Activated T-cell treated with anti-CD3 and anti-CD28 coated beads, Interleukin-2, amount 50 U/mL, for 72 hours (primary cell): ENCODE measurements at regions not wholly inside any gene's neighbourhood (a gene's known extent, or its start where the extent isn't known, plus 50 kb on each side); places are given as distances from the start of the nearest gene placed in this dataset.
"Not testable (repeated sequence)": the region's sequence is repeated elsewhere in the genome, so short reads cannot be mapped to it uniquely, and the experiment has no call there.

Experiments
- ATAC-seq, 2 donors: fragments of 150-1000 bp; cut with Tn5 transposase; replicated peaks in 1 of 2; 2 replicates each; pipeline ENCODE4 v1.10.0; 2021; ENCODE audit warnings: moderate library complexity in 2 of 2, mild to moderate bottlenecking in 1 of 2
- DNase-seq, 2 donors: peaks; one replicate each; pipeline ENCODE4 v3.0.0; 2021 to 2022; ENCODE audit warnings: mixed read lengths in 1 of 2
- H3K27ac Mint-ChIP-seq: one replicate; pipeline ENCODE4 v1.8.0; 2022; ENCODE audit warnings: mild to moderate bottlenecking, moderate library complexity, mixed read lengths
- H3K27me3 Mint-ChIP-seq: one replicate; pipeline ENCODE4 v1.8.0; 2022; ENCODE audit warnings: low read depth, mixed read lengths
- H3K36me3 Mint-ChIP-seq, 2 donors: one replicate each; pipeline ENCODE4 v1.8.0; 2022; ENCODE audit warnings: mixed read lengths in 2 of 2, mild to moderate bottlenecking in 1 of 2; ENCODE audit not compliant: insufficient read depth in 2 of 2
- H3K4me1 Mint-ChIP-seq: one replicate; pipeline ENCODE4 v1.8.0; 2022; ENCODE audit warnings: low read depth, mixed read lengths
- H3K4me3 Mint-ChIP-seq, 2 donors: one replicate each; pipeline ENCODE4 v1.8.0; 2022; ENCODE audit warnings: mild to moderate bottlenecking in 2 of 2, mixed read lengths in 2 of 2, moderate library complexity in 2 of 2
- H3K9me3 Mint-ChIP-seq, 2 donors: one replicate each; pipeline ENCODE4 v1.8.0; 2022; ENCODE audit warnings: mixed read lengths in 2 of 2

DNA sequence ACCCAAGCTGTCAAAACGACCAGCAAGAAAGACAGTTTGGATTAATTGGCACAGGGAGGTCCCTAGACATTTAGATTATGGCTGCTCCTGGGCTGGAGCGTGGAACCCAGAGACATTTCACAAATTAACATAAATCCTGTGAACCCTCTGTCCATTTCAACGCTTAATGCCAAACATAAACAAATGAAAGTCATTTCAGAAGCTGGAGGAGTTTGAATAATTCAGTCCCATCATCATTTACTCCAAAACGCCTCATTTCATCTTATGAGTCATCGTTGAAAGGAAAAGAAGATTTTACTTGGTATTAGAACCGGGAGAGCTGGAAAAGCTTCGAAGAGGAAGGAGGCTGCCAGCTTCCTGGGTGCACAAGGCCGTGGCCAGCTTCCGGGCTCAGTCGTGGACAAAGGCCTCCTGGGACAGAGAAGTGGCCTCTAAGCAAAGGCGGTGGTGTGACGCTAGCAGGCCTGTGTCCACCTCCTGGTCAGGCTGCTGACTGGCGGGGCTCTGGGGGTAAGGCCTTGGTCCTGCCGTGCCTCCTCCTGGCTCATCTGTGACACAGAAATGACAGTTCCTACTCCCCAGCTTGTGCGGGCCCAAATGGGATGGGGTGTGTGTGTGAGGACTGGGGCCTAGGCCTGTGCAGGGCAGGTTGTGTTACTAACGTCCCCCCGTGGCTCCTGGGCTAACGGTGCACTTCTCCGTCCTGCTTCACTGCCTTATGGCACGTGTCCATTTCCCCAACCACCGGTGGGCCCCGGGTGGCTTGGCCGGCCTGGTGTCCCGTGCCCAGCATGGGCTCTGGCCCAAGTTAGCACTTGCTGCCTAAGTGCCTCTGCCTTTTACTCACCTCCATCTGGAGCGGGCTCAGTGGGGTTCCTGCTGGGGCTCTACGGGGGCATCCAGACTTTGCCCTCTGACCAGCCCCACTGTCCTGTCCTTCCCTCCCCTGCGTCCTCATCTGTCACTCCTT is 71.6 kb downstream of the RRM2 start:
- ATAC-seq, result no peak
- Mint-ChIP-seq H3K27me3 (no peaks in the 10 kb centered on the region), H3K4me3 (no peak overlapping the region), H3K4me1 (no peaks in the 10 kb centered on the region), H3K9me3 (peaks cover 4 to 10% of the 10 kb centered on the region in 2 donors), H3K27ac (no peak overlapping the region), H3K36me3 (peaks cover 11% of the 10 kb centered on the region in 2 donors)
- DNase-seq, result no peak

DNA sequence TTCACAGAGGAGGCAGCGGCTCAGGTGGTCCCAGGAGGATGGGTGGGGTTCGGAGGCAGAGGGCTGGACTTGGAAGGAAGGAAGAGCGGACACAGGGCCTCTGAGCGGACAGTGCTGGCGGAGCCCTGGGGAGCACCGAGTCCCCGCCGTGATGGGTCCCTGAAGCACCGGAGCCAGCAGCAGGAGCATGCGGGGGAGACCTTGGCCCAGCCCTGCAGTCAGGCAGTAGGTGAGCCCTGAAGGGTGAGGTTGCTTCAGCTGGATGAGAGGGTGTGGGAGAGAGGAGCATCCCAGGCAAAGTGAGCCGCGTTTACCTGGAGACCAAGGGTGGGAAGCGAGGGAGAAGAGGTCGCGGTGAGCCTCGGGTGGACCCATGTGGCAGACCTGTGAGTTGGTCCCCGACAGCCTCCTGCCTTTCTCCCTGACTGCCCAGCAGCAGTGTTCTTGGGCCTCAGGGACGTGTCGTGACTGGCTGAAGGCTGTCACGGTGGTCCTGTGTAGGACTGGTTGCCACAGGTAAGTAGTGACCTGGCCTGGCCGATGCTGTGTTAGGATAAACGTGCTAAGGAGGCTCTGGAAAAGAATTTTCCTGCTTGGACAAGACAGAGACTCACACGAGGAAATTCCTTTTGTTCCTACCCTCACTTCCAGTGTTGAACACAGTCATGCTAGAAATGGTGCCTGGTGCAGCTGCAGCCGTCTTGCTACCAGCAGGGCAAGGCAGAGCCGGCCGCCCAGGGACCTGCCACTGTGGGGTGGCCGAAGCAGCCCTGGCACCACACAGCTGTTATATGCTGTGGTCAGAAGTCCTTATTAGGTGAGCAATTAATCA is 73.0 kb downstream of the RRM2 start:
- Mint-ChIP-seq H3K4me3 (no peak overlapping the region), H3K27me3 (no peaks in the 10 kb centered on the region), H3K9me3 (peaks cover under 1 to 3% of the 10 kb centered on the region in 2 donors), H3K27ac (no peak overlapping the region), H3K4me1 (no peaks in the 10 kb centered on the region), H3K36me3 (peaks cover 3 to 11% of the 10 kb centered on the region in 2 donors)
- ATAC-seq (no peak), DNase-seq (no peak)

DNA sequence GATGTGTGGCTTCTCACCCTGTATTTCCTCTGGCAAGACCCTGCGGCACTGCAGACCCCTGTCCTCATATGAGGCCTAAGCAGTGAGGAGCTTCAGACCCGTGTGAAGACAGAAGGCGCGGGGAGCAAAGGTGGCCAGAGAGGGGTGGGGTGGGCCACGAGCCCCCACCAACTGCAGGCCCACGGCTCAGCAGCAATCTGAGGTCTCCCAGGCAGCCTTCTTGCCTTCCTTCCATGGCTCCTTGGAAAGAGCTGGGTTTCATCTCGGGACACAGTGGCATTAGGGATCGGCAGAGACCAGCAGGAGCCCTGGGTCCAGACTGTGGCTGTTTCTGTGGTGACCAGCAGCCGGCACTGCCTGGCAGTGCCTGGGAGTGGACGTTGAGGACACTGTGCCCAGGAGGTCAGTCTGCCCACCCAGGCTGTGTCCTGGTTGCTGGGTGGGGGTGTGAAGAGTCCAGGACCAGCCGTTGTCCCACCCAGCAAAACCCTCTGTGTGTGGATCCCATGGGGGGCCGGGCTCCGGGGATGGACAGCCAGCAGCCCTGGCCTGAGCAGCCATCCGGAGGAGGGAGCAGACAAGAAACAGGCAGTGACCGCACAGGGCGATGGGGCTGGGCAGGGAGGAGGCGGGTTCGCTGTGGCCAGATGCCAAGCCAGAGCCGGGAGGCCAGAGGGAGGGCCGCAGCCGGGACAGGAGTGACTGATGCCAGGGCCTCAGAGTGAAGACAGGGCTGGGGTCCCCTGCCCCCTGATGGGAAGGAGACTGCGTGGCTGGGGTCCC is 73.8 kb downstream of the RRM2 start:
- no peak overlapping the region for H3K4me3 Mint-ChIP-seq
- no peaks in the 10 kb centered on the region for H3K4me1 Mint-ChIP-seq
- DNase-seq (no peak), ATAC-seq (no peak)
- no peaks in the 10 kb centered on the region for H3K27me3 Mint-ChIP-seq
- H3K36me3 Mint-ChIP-seq, result peaks cover 0 to 11% of the 10 kb centered on the region in 2 donors
- H3K9me3 Mint-ChIP-seq, result no peaks in the 10 kb centered on the region
- H3K27ac Mint-ChIP-seq, result no peak overlapping the region

GRCh38 chr2:10196948-10197696 is 74.6 kb downstream of the RRM2 start:
- ATAC-seq (no peak), DNase-seq (no peak)
- Mint-ChIP-seq H3K4me3 (no peak overlapping the region), H3K36me3 (peaks cover 0 to 11% of the 10 kb centered on the region in 2 donors), H3K4me1 (no peaks in the 10 kb centered on the region), H3K27ac (no peak overlapping the region), H3K9me3 (no peaks in the 10 kb centered on the region), H3K27me3 (no peaks in the 10 kb centered on the region)

DNA sequence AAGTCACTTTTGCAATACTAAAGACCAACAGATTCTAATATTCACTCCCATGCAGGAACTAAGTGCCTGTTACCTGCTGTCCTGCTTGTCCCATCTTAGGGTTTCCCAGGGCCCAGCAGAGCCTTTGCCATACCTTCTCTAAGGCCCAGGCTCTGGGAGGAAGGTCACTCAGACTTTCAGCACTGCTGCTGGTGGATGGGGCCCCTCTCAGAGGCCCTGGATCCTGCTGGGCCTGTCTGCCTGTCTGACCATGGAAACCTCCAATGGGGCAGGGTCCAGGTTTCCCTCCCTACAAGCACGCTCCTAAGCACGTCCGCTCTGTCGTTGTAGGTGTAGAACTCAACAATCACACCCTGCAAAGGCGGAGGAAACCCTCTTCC is 75.1 kb downstream of the RRM2 start:
- DNase-seq (no peak), ATAC-seq (no peak)
- H3K4me1 Mint-ChIP-seq, result no peaks in the 10 kb centered on the region
- H3K4me3 Mint-ChIP-seq, result no peak overlapping the region
- H3K27me3 Mint-ChIP-seq, result no peaks in the 10 kb centered on the region
- H3K9me3 Mint-ChIP-seq, result no peaks in the 10 kb centered on the region
- peaks cover 0 to 13% of the 10 kb centered on the region in 2 donors for H3K36me3 Mint-ChIP-seq
- no peak overlapping the region for H3K27ac Mint-ChIP-seq

- not testable (repeated sequence) for ATAC-seq, H3K4me1 Mint-ChIP-seq, DNase-seq, H3K4me3 Mint-ChIP-seq, H3K27ac Mint-ChIP-seq, H3K27me3 Mint-ChIP-seq, H3K9me3 Mint-ChIP-seq
- peaks cover 0 to 13% of the 10 kb centered on the region in 2 donors for H3K36me3 Mint-ChIP-seq
Observed at GRCh38 chr2:10198482-10198881, 75.9 kb downstream of the RRM2 start.

- no peak for ATAC-seq
- Mint-ChIP-seq H3K27me3 (no peaks in the 10 kb centered on the region), H3K27ac (no peak overlapping the region), H3K36me3 (peaks cover 1 to 11% of the 10 kb centered on the region in 2 donors), H3K4me1 (no peaks in the 10 kb centered on the region), H3K9me3 (no peaks in the 10 kb centered on the region), H3K4me3 (no peak overlapping the region)
- no peak for DNase-seq
Observed at GRCh38 chr2:10201201-10201600, 78.7 kb downstream of the RRM2 start.

GRCh38 chr2:10202131-10202665 is 79.7 kb downstream of the RRM2 start:
- no peaks in the 10 kb centered on the region for H3K9me3 Mint-ChIP-seq
- H3K27ac Mint-ChIP-seq, result no peak overlapping the region
- DNase-seq, result no peak
- ATAC-seq, result no peak
- H3K4me1 Mint-ChIP-seq, result no peaks in the 10 kb centered on the region
- no peak overlapping the region for H3K4me3 Mint-ChIP-seq
- H3K27me3 Mint-ChIP-seq, result no peaks in the 10 kb centered on the region
- peaks cover 3 to 12% of the 10 kb centered on the region in 2 donors for H3K36me3 Mint-ChIP-seq

GRCh38 chr2:10204326-10205161 is 82.0 kb downstream of the RRM2 start:
- no peaks in the 10 kb centered on the region for H3K27me3 Mint-ChIP-seq
- DNase-seq (no peak), ATAC-seq (no peak)
- H3K27ac Mint-ChIP-seq, result no peak overlapping the region
- peaks cover 3 to 4% of the 10 kb centered on the region in 2 donors for H3K36me3 Mint-ChIP-seq
- no peak overlapping the region for H3K4me3 Mint-ChIP-seq
- H3K9me3 Mint-ChIP-seq, result no peaks in the 10 kb centered on the region
- no peaks in the 10 kb centered on the region for H3K4me1 Mint-ChIP-seq

DNA sequence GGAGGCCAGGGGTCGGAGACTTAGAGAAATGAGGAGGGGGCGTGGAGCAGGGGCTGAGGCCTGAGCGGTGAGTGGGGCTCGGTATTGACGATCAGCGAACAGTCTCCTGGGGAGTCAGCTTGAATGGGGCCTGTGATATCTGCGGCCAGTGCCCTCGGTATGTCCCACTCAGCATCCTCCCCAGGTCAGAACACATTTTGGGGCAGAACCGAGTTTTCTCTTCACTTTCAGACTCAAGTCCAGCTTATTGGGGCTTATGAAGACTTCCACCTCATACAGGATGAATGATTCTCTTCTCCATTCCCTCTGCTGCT is 82.6 kb downstream of the RRM2 start:
- no peak for DNase-seq
- no peaks in the 10 kb centered on the region for H3K9me3 Mint-ChIP-seq
- H3K4me3 Mint-ChIP-seq, result no peak overlapping the region
- no peaks in the 10 kb centered on the region for H3K27me3 Mint-ChIP-seq
- no peaks in the 10 kb centered on the region for H3K4me1 Mint-ChIP-seq
- H3K27ac Mint-ChIP-seq, result no peak overlapping the region
- peaks cover 3 to 4% of the 10 kb centered on the region in 2 donors for H3K36me3 Mint-ChIP-seq
- ATAC-seq, result no peak

GRCh38 chr2:10208736-10209135 is 86.2 kb downstream of the RRM2 start:
- Mint-ChIP-seq H3K27ac (no peak overlapping the region), H3K9me3 (no peaks in the 10 kb centered on the region), H3K4me1 (no peaks in the 10 kb centered on the region), H3K36me3 (peaks cover 3 to 6% of the 10 kb centered on the region in 2 donors), H3K27me3 (no peaks in the 10 kb centered on the region), H3K4me3 (no peak overlapping the region)
- no peak for DNase-seq
- no peak for ATAC-seq
